Keratinocyte (primary cell): ENCODE measurements at regions not wholly inside any gene's neighbourhood (a gene's known extent, or its start where the extent isn't known, plus 50 kb on each side); places are given as distances from the start of the nearest gene placed in this dataset.
A peak's percentile ranks its signal among the peaks of the same experiment; 100 is the strongest.

Experiments
- DNase-seq: peaks from one replicate; pipeline ENCODE4 v3.0.0-alpha.2; 2011; ENCODE audit warnings: low read depth, missing footprints, low spot score
- FAIRE-seq: peaks from 2 replicates; lab custom pipeline; 2011; peaks lifted over from hg19 to GRCh38; lab: Jason Lieb, UNC
- H2AFZ ChIP-seq: 2 replicates; pipeline ENCODE4 v1.6.0; 2012; ENCODE audit warnings: low read length, control low read depth, inconsistent platforms; ENCODE audit not compliant: control insufficient read depth
- H3K27ac ChIP-seq: 2 replicates; pipeline ENCODE4 v1.5.1; 2011; ENCODE audit warnings: low read length; ENCODE audit not compliant: control insufficient read depth, insufficient read depth
- H3K27me3 ChIP-seq: 3 replicates; pipeline ENCODE4 v1.6.0; 2011; ENCODE audit warnings: low read length; ENCODE audit not compliant: control insufficient read depth, insufficient read depth; ENCODE audit errors: extremely low read depth
- H3K36me3 ChIP-seq, 2 experiments: 2 replicates in 1 of 2; 3 replicates in 1 of 2; pipeline ENCODE4 v1.5.1; 2011; ENCODE audit warnings: low read length in 2 of 2, mild to moderate bottlenecking in 1 of 2; ENCODE audit not compliant: control insufficient read depth in 2 of 2, insufficient read depth in 2 of 2; ENCODE audit errors: extremely low read depth in 1 of 2
- H3K4me1 ChIP-seq: 3 replicates; pipeline ENCODE4 v1.5.1; 2011; ENCODE audit warnings: low read length; ENCODE audit not compliant: control insufficient read depth, insufficient read depth; ENCODE audit errors: extremely low read depth
- H3K4me2 ChIP-seq: 3 replicates; pipeline ENCODE4 v1.6.0; 2011; ENCODE audit warnings: low read depth, low read length; ENCODE audit not compliant: control insufficient read depth, insufficient read depth; ENCODE audit errors: extremely low read depth
- H3K4me3 ChIP-seq, 3 experiments: fragments of 200-600 bp in 1 of 3; sonication (generic) in 1 of 3; 2 replicates in 2 of 3; 3 replicates in 1 of 3; pipeline ENCODE4 v1.5.1; 2011 to 2016; ENCODE audit warnings: low read length in 3 of 3, mild to moderate bottlenecking in 3 of 3, control low read depth in 2 of 3, inconsistent platforms in 1 of 3, low read depth in 1 of 3, mixed read lengths in 1 of 3, mixed run types in 1 of 3, moderate library complexity in 1 of 3; ENCODE audit not compliant: control insufficient read depth in 2 of 3, insufficient read depth in 2 of 3; ENCODE audit errors: extremely low read depth in 1 of 3
- H3K79me2 ChIP-seq: 2 replicates; pipeline ENCODE4 v1.6.0; 2012; ENCODE audit warnings: low read length; ENCODE audit not compliant: control insufficient read depth, insufficient read depth
- H3K9ac ChIP-seq: 3 replicates; pipeline ENCODE4 v1.6.0; 2011; ENCODE audit warnings: low read length; ENCODE audit not compliant: control insufficient read depth, insufficient read depth; ENCODE audit errors: extremely low read depth
- H3K9me1 ChIP-seq: 3 replicates; pipeline ENCODE4 v1.6.0; 2011; ENCODE audit warnings: low read length; ENCODE audit not compliant: control insufficient read depth, insufficient read depth; ENCODE audit errors: extremely low read depth
- H3K9me3 ChIP-seq: 2 replicates; pipeline ENCODE4 v1.5.1; 2012; ENCODE audit warnings: low read depth, low read length; ENCODE audit not compliant: control insufficient read depth
- H4K20me1 ChIP-seq: 3 replicates; pipeline ENCODE4 v1.6.0; 2011; ENCODE audit warnings: low read length; ENCODE audit not compliant: control insufficient read depth, insufficient read depth; ENCODE audit errors: extremely low read depth
- EZH2 ChIP-seq: IDR thresholded peaks from one replicate; pipeline ENCODE4 v1.6.1; 2012; ENCODE audit warnings: inconsistent platforms, mild to moderate bottlenecking, low read length, moderate library complexity
- dilution Hi-C: fragments of 300-500 bp; cut with MboI; formaldehyde crosslinking; loops from one replicate; pipeline ENCODE4 v1.7.0; 2020; ENCODE audit warnings: low sequenced_read_pairs; ENCODE audit not compliant: extremely low pct_ligation_motif_present
- TF ChIP-seq, protein P1 (sequence below), 3 experiments: IDR thresholded peaks in 1 of 3; conservative IDR thresholded peaks in 1 of 3; optimal IDR thresholded peaks in 1 of 3; 2 replicates in 2 of 3; 3 replicates in 1 of 3; pipeline versions ENCODE3 to v1.5.1; 2011; ENCODE audit warnings: low read length in 3 of 3, mild to moderate bottlenecking in 3 of 3, moderate library complexity in 2 of 3, control low read depth in 1 of 3, inconsistent platforms in 1 of 3; ENCODE audit not compliant: insufficient read depth in 2 of 3; ENCODE audit errors: extremely low read depth in 1 of 3

- H3K9ac ChIP-seq = peak overlapping the region; percentile 88
- FAIRE-seq = peak; percentile 98
- peaks cover 10% of the 10 kb centered on the region for H3K4me1 ChIP-seq
- no peaks in the 10 kb centered on the region for H3K27me3 ChIP-seq
- peak overlapping the region; percentile 70 to 98 (median 94) for H3K4me3 ChIP-seq
- no peaks in the 10 kb centered on the region for H3K36me3 ChIP-seq
- H3K4me2 ChIP-seq = peak overlapping the region; percentile 64
- peak overlapping the region; percentile 76 for H2AFZ ChIP-seq
- peak overlapping the region; percentile 90 for H3K27ac ChIP-seq
- TF ChIP-seq EZH2 = no peak
- TF ChIP-seq, protein P1, sequence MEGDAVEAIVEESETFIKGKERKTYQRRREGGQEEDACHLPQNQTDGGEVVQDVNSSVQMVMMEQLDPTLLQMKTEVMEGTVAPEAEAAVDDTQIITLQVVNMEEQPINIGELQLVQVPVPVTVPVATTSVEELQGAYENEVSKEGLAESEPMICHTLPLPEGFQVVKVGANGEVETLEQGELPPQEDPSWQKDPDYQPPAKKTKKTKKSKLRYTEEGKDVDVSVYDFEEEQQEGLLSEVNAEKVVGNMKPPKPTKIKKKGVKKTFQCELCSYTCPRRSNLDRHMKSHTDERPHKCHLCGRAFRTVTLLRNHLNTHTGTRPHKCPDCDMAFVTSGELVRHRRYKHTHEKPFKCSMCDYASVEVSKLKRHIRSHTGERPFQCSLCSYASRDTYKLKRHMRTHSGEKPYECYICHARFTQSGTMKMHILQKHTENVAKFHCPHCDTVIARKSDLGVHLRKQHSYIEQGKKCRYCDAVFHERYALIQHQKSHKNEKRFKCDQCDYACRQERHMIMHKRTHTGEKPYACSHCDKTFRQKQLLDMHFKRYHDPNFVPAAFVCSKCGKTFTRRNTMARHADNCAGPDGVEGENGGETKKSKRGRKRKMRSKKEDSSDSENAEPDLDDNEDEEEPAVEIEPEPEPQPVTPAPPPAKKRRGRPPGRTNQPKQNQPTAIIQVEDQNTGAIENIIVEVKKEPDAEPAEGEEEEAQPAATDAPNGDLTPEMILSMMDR (optimal IDR thresholded peaks at IDR 0.05 in 1 of 3, IDR thresholded peaks at IDR 0.05 in 1 of 3, conservative IDR thresholded peaks at IDR 0.05 in 1 of 3; ENCODE audit: extremely low read depth in 1 of 3, insufficient read depth in 2 of 3, low read length in 3 of 3) = no peak
- no peaks in the 10 kb centered on the region for H4K20me1 ChIP-seq
- peaks cover 40% of the 10 kb centered on the region for H3K79me2 ChIP-seq
- H3K9me1 ChIP-seq = no peaks in the 10 kb centered on the region
- dilution Hi-C loops = no loop called here
- H3K9me3 ChIP-seq = no peaks in the 10 kb centered on the region
- DNase-seq = peak; percentile 66
These were observed 298.6 kb downstream of the PTPRC start for GRCh38 chr1:198937231-198938031.

DNA sequence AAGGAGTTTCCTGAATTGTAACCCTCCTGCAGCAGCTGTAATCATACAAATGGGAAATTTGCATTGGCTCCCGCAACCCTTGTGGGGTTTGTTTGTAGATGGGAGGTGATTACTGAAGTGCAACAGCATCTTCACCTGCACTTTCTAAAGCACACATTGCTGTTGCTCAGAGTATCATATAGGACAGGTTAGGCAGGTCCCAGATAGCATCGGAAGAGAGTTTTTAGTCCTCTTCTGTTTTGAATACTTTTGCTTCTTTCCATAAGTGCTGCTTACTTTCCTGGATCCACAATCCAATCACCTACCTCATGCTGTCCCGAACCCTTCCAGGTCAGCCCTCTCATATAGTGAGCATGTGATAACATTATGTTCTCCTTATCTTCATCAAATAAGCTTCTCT is 300.4 kb downstream of the PTPRC start:
- Histone ChIP-seq H4K20me1 (no peaks in the 10 kb centered on the region), H3K9me3 (no peaks in the 10 kb centered on the region), H3K27me3 (no peaks in the 10 kb centered on the region), H3K9ac (no peak overlapping the region), H3K4me1 (no peaks in the 10 kb centered on the region), H3K4me3 (no peak overlapping the region), H2AFZ (no peak overlapping the region), H3K79me2 (peaks cover 21% of the 10 kb centered on the region), H3K9me1 (no peaks in the 10 kb centered on the region), H3K36me3 (no peaks in the 10 kb centered on the region), H3K27ac (no peak overlapping the region), H3K4me2 (no peak overlapping the region)
- TF ChIP-seq, protein P1 (optimal IDR thresholded peaks at IDR 0.05 in 1 of 3, IDR thresholded peaks at IDR 0.05 in 1 of 3, conservative IDR thresholded peaks at IDR 0.05 in 1 of 3; ENCODE audit: extremely low read depth in 1 of 3, insufficient read depth in 2 of 3, low read length in 3 of 3) = no peak
- no peak for TF ChIP-seq EZH2
- FAIRE-seq (no peak), DNase-seq (no peak)
- dilution Hi-C loops = no loop called here
